Skin epidermis (tissue), 12 donors: ENCODE measurements at regions not wholly inside any gene's neighbourhood (a gene's known extent, or its start where the extent isn't known, plus 50 kb on each side); places are given as distances from the start of the nearest gene placed in this dataset.

Source experiments
- H3K27ac ChIP-seq, 21 experiments: fragments of 200-600 bp; sonication (generic) in 11 of 21; one replicate each; pipeline ENCODE4 v1.5.0; 2020; ENCODE audit warnings: mild to moderate bottlenecking in 3 of 21, inconsistent platforms in 2 of 21, moderate library complexity in 2 of 21
- H3K4me3 ChIP-seq, 7 experiments: fragments of 200-600 bp; sonication (generic) in 2 of 7; one replicate each; pipeline ENCODE4 v1.5.0; 2020; ENCODE audit warnings: inconsistent platforms in 2 of 7, mild to moderate bottlenecking in 2 of 7, moderate library complexity in 1 of 7

- H3K27ac ChIP-seq = no peak overlapping the region
- no peak overlapping the region for H3K4me3 ChIP-seq
These were observed 192.8 kb upstream of the LNX1 start for GRCh38 chr4:53784112-53784511.

- Histone ChIP-seq H3K4me3 (no peak overlapping the region), H3K27ac (no peak overlapping the region)
These were observed 192.0 kb upstream of the LNX1 start for GRCh38 chr4:53783208-53783859.

- Histone ChIP-seq H3K27ac (no peak overlapping the region), H3K4me3 (no peak overlapping the region)
These were observed 191.2 kb upstream of the LNX1 start for GRCh38 chr4:53782458-53782845.

- H3K4me3 ChIP-seq = no peak overlapping the region
- no peak overlapping the region for H3K27ac ChIP-seq
These were observed 190.6 kb upstream of the LNX1 start for GRCh38 chr4:53781629-53782457.

- no peak overlapping the region for H3K4me3 ChIP-seq
- no peak overlapping the region for H3K27ac ChIP-seq
These were observed 189.6 kb upstream of the LNX1 start for GRCh38 chr4:53780736-53781400.

- Histone ChIP-seq H3K27ac (no peak overlapping the region), H3K4me3 (no peak overlapping the region)
These were observed 187.7 kb upstream of the LNX1 start for GRCh38 chr4:53779025-53779424.

GRCh38 chr4:53778155-53778554 lies 186.9 kb upstream of the LNX1 start:
- H3K27ac ChIP-seq = no peak overlapping the region
- no peak overlapping the region for H3K4me3 ChIP-seq

- H3K27ac ChIP-seq = no peak overlapping the region
- no peak overlapping the region for H3K4me3 ChIP-seq
These were observed 186.1 kb upstream of the LNX1 start for GRCh38 chr4:53777244-53777984.

- Histone ChIP-seq H3K27ac (no peak overlapping the region), H3K4me3 (no peak overlapping the region)
These were observed 184.9 kb upstream of the LNX1 start for GRCh38 chr4:53776141-53776540.

- H3K27ac ChIP-seq = no peak overlapping the region
- H3K4me3 ChIP-seq = no peak overlapping the region
These were observed 184.1 kb upstream of the LNX1 start for GRCh38 chr4:53775381-53775780.

GRCh38 chr4:53771326-53771725 lies 180.0 kb upstream of the LNX1 start:
- Histone ChIP-seq H3K27ac (no peak overlapping the region), H3K4me3 (no peak overlapping the region)

- H3K4me3 ChIP-seq = no peak overlapping the region
- no peak overlapping the region for H3K27ac ChIP-seq
These were observed 176.2 kb upstream of the LNX1 start for GRCh38 chr4:53767482-53767881.

- Histone ChIP-seq H3K4me3 (no peak overlapping the region), H3K27ac (peak overlapping the region in 2 of 21 experiments; percentile 21 to 35)
These were observed 173.6 kb upstream of the LNX1 start for GRCh38 chr4:53764761-53765490.

- H3K4me3 ChIP-seq = no peak overlapping the region
- peak overlapping the region in 1 of 21 experiments; percentile 35 for H3K27ac ChIP-seq
These were observed 172.7 kb upstream of the LNX1 start for GRCh38 chr4:53763813-53764597.

GRCh38 chr4:53755656-53756055 lies 164.4 kb upstream of the LNX1 start:
- Histone ChIP-seq H3K27ac (no peak overlapping the region), H3K4me3 (no peak overlapping the region)

- H3K27ac ChIP-seq = no peak overlapping the region
- H3K4me3 ChIP-seq = no peak overlapping the region
These were observed 160.8 kb upstream of the LNX1 start for GRCh38 chr4:53752124-53752523.

- Histone ChIP-seq H3K4me3 (no peak overlapping the region), H3K27ac (no peak overlapping the region)
These were observed 157.1 kb upstream of the LNX1 start for GRCh38 chr4:53748328-53748772.

- Histone ChIP-seq H3K4me3 (no peak overlapping the region), H3K27ac (no peak overlapping the region)
These were observed 156.1 kb upstream of the LNX1 start for GRCh38 chr4:53747401-53747800.
